ENCODE measurements at regions not wholly inside any gene's neighbourhood (a gene's known extent, or its start where the extent isn't known, plus 50 kb on each side); places are given as distances from the start of the nearest gene placed in this dataset.

DNA sequence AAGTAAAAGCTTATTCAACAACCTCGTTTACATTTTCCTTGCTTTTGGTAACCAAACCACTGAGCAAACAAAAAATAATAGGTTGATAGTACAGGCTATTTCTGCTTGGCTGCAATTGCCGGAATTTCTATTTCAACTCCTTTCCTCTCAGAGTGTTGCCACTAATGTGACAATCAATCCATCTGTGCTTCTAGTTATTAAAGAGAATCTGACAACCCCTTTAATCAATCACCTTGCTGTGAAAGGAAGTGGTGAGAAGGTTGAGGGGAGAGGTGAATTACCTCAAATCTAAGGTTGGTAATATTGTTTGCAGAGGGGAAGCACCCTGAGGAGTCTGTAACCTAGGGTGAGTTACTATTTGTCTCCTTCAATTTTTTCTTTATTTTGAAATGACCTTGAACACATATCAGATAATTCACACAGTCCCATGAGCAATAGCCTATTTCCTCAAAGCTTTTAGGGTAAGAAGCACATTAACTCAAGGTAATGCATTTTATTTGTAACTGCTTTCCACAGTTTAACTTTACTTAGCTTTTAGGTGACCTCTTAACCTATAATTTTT, 603.4 kb downstream of the MMUT start:
- no peaks in the 10 kb centered on the region for H3K27me3 ChIP-seq (ENCODE audit: insufficient read depth, insufficient read length)
- no peaks in the 10 kb centered on the region for H3K4me1 ChIP-seq (ENCODE audit: insufficient read depth, insufficient read length)
- H3K9me3 ChIP-seq (ENCODE audit: insufficient read depth, low read length), result peaks cover 9% of the 10 kb centered on the region
- no peak overlapping the region for H3K4me3 ChIP-seq (ENCODE audit: insufficient read length, low read depth)
- no peaks in the 10 kb centered on the region for H3K36me3 ChIP-seq (ENCODE audit: insufficient read depth, insufficient read length, low read length)
- H3K9ac ChIP-seq (ENCODE audit: insufficient read length, low read depth), result no peak overlapping the region
- DNase-seq (ENCODE audit: low read depth, low spot score), result no peak
- TF ChIP-seq ZNF274 (IDR thresholded peaks at IDR 0.05; ENCODE audit: low read depth, low read length) (no peak), SUZ12 (IDR thresholded peaks at IDR 0.05; ENCODE audit: extremely low read depth, insufficient read depth, insufficient read length) (no peak)

DNA sequence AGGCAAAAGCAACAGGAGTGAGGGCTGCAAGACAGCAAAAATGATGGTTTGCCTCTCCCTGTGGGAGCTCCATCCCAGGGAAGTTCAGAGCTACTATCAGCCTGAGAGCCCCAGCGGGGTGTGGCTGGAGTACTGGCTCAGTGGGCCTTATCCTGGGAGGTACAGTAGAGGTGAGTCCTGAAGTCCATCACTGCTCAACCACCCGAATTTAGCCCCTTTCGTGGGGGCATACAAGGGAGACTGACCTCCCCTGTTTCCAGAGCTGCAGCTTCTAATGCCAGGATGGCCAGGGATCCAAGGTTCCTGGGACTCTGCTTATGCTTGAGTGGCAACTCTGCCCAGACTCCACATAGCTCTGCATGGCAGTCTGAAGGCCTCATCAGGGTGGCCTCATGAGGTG, 617.8 kb downstream of the MMUT start:
- Histone ChIP-seq H3K27me3 (ENCODE audit: insufficient read depth, insufficient read length) (no peaks in the 10 kb centered on the region), H3K4me1 (ENCODE audit: insufficient read depth, insufficient read length) (no peaks in the 10 kb centered on the region)

DNA sequence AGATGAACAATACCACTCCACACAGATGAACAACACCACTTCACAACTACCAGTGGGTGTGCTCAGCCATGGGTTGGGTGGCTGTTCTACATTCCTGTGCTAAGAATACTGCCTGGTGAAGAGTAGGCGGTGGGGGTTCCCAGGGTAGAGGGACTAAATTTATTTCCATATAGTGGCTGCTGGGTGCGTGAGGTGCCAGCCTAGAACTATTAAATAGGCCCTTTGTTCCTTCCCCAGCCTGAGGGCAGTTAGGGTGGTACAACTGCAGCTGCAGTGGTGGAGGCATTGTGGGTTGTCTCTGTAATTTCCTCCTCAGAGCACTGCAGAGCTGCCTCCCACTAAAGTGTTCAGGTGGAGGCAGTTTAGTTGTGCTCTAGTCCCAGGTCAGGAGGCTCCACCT, 618.4 kb downstream of the MMUT start:
- no peak overlapping the region for H3K4me3 ChIP-seq (ENCODE audit: insufficient read length, low read depth)
- no peaks in the 10 kb centered on the region for H3K27me3 ChIP-seq (ENCODE audit: insufficient read depth, insufficient read length)
- H3K4me1 ChIP-seq (ENCODE audit: insufficient read depth, insufficient read length), result no peaks in the 10 kb centered on the region
- TF ChIP-seq SUZ12 (IDR thresholded peaks at IDR 0.05; ENCODE audit: extremely low read depth, insufficient read depth, insufficient read length) (no peak), YY1 (IDR thresholded peaks at IDR 0.05; ENCODE audit: insufficient read depth, insufficient read length) (no peak), ZNF274 (IDR thresholded peaks at IDR 0.05; ENCODE audit: low read depth, low read length) (no peak)
- DNase-seq (ENCODE audit: low read depth, low spot score), result no peak
- peaks cover 27% of the 10 kb centered on the region for H3K9me3 ChIP-seq (ENCODE audit: insufficient read depth, low read length)
- no peak overlapping the region for H3K9ac ChIP-seq (ENCODE audit: insufficient read length, low read depth)
- no peaks in the 10 kb centered on the region for H3K36me3 ChIP-seq (ENCODE audit: insufficient read depth, insufficient read length, low read length)

More for the DNA sequence above, 617.8 kb downstream of the MMUT start:
- H3K9me3 ChIP-seq (ENCODE audit: insufficient read depth, low read length), result peaks cover 22% of the 10 kb centered on the region
- DNase-seq (ENCODE audit: low read depth, low spot score), result no peak
- H3K9ac ChIP-seq (ENCODE audit: insufficient read length, low read depth), result no peak overlapping the region
- no peak overlapping the region for H3K4me3 ChIP-seq (ENCODE audit: insufficient read length, low read depth)
- TF ChIP-seq SUZ12 (IDR thresholded peaks at IDR 0.05; ENCODE audit: extremely low read depth, insufficient read depth, insufficient read length) (no peak), YY1 (IDR thresholded peaks at IDR 0.05; ENCODE audit: insufficient read depth, insufficient read length) (no peak), ZNF274 (IDR thresholded peaks at IDR 0.05; ENCODE audit: low read depth, low read length) (no peak)
- H3K36me3 ChIP-seq (ENCODE audit: insufficient read depth, insufficient read length, low read length), result no peaks in the 10 kb centered on the region

- Histone ChIP-seq H3K36me3 (ENCODE audit: insufficient read depth, insufficient read length, low read length) (no peaks in the 10 kb centered on the region), H3K4me3 (ENCODE audit: insufficient read length, low read depth) (no peak overlapping the region), H3K27me3 (ENCODE audit: insufficient read depth, insufficient read length) (no peaks in the 10 kb centered on the region), H3K4me1 (ENCODE audit: insufficient read depth, insufficient read length) (no peaks in the 10 kb centered on the region), H3K9me3 (ENCODE audit: insufficient read depth, low read length) (peaks cover 38% of the 10 kb centered on the region), H3K9ac (ENCODE audit: insufficient read length, low read depth) (no peak overlapping the region)
- no peak for TF ChIP-seq YY1 (IDR thresholded peaks at IDR 0.05; ENCODE audit: insufficient read depth, insufficient read length)
- DNase-seq (ENCODE audit: low read depth, low spot score), result no peak
These were observed 622.2 kb downstream of the MMUT start for GRCh38 chr6:48840896-48841295.

DNA sequence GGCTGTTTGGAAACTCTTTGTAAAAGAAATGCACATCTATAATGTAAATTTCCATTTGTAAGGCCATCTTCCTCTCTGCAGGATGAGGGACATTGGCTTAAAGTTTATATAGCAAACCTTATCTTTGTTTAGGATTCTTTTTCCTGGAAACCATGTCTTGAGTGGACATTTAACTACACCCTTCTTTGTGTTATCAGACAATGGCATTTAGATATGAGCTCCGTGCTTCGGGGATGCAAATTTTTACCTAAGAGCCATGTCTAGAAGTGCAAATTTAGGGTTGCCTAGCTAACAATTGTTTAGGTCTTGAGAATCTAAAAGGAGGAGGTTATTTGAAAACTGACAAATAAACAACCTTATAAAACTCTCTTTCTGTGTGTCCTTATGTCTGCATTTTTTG, 623.8 kb downstream of the MMUT start:
- Histone ChIP-seq H3K4me1 (ENCODE audit: insufficient read depth, insufficient read length) (no peaks in the 10 kb centered on the region), H3K9ac (ENCODE audit: insufficient read length, low read depth) (no peak overlapping the region), H3K36me3 (ENCODE audit: insufficient read depth, insufficient read length, low read length) (no peaks in the 10 kb centered on the region), H3K9me3 (ENCODE audit: insufficient read depth, low read length) (peaks cover 38% of the 10 kb centered on the region), H3K4me3 (ENCODE audit: insufficient read length, low read depth) (no peak overlapping the region), H3K27me3 (ENCODE audit: insufficient read depth, insufficient read length) (no peaks in the 10 kb centered on the region)
- no peak for TF ChIP-seq SUZ12 (IDR thresholded peaks at IDR 0.05; ENCODE audit: extremely low read depth, insufficient read depth, insufficient read length)
- no peak for TF ChIP-seq YY1 (IDR thresholded peaks at IDR 0.05; ENCODE audit: insufficient read depth, insufficient read length)
- TF ChIP-seq ZNF274 (IDR thresholded peaks at IDR 0.05; ENCODE audit: low read depth, low read length), result no peak
- peak; percentile 13 for DNase-seq (ENCODE audit: low read depth, low spot score)

DNA sequence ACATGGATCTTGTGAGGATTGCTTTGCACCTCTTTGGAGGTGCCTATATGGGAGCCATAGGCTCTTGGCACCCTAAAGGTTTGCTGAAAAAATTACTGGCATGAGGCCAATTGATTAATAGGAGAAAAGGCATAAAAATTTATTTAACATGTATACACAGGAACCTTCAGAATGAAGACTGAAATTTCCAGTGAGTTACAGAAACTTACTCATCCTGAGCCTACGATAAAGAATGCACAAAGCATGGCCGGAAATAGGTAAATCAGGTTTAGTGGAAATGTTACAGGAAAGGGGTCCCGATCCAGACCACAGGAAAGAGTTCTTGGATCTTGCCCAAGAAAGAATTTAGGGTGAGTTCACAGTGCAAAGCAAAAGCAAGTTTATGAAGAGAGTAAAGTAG, 625.3 kb downstream of the MMUT start:
- TF ChIP-seq SUZ12 (IDR thresholded peaks at IDR 0.05; ENCODE audit: extremely low read depth, insufficient read depth, insufficient read length) (no peak), YY1 (IDR thresholded peaks at IDR 0.05; ENCODE audit: insufficient read depth, insufficient read length) (no peak), ZNF274 (IDR thresholded peaks at IDR 0.05; ENCODE audit: low read depth, low read length) (no peak)
- no peak for DNase-seq (ENCODE audit: low read depth, low spot score)
- Histone ChIP-seq H3K27me3 (ENCODE audit: insufficient read depth, insufficient read length) (no peaks in the 10 kb centered on the region), H3K9me3 (ENCODE audit: insufficient read depth, low read length) (peaks cover 38% of the 10 kb centered on the region), H3K4me3 (ENCODE audit: insufficient read length, low read depth) (no peak overlapping the region), H3K4me1 (ENCODE audit: insufficient read depth, insufficient read length) (no peaks in the 10 kb centered on the region), H3K9ac (ENCODE audit: insufficient read length, low read depth) (no peak overlapping the region), H3K36me3 (ENCODE audit: insufficient read depth, insufficient read length, low read length) (no peaks in the 10 kb centered on the region)

DNA sequence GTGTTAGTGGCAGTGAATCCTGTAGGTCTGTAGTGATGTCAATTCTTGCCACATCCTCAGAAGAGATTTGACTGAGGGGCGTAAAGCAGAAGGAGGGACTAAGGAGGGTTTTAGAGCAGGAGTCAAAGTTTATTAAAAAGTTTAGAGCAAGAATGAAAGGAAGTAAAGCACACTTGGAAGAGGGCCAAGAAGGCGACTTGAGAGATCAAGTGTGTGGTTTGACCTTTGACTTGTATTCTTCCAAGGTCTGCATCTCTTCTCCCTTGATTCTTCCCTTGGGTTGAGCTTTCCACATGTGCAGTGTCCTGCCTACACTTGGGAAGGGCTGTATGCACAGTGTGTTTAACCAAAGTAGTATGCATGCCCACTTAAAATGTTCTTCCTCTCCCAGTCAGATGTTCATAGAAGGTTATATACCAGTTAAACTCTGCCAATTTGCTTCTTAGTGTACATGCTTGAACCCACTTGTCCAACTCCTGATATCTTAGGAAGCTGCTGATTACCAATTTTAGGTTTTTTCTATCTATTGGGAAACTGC, 627.6 kb downstream of the MMUT start:
- no peak overlapping the region for H3K4me3 ChIP-seq (ENCODE audit: insufficient read length, low read depth)
- no peak for DNase-seq (ENCODE audit: low read depth, low spot score)
- peaks cover 18% of the 10 kb centered on the region for H3K9me3 ChIP-seq (ENCODE audit: insufficient read depth, low read length)
- H3K4me1 ChIP-seq (ENCODE audit: insufficient read depth, insufficient read length), result no peaks in the 10 kb centered on the region
- no peak overlapping the region for H3K9ac ChIP-seq (ENCODE audit: insufficient read length, low read depth)
- no peaks in the 10 kb centered on the region for H3K36me3 ChIP-seq (ENCODE audit: insufficient read depth, insufficient read length, low read length)
- H3K27me3 ChIP-seq (ENCODE audit: insufficient read depth, insufficient read length), result no peaks in the 10 kb centered on the region
- TF ChIP-seq SUZ12 (IDR thresholded peaks at IDR 0.05; ENCODE audit: extremely low read depth, insufficient read depth, insufficient read length) (no peak), YY1 (IDR thresholded peaks at IDR 0.05; ENCODE audit: insufficient read depth, insufficient read length) (no peak), ZNF274 (IDR thresholded peaks at IDR 0.05; ENCODE audit: low read depth, low read length) (no peak)

All from NT2/D1 (cell line).